ENCODE measurements at regions not wholly inside any gene's neighbourhood (a gene's known extent, or its start where the extent isn't known, plus 50 kb on each side); places are given as distances from the start of the nearest gene placed in this dataset.
"Not testable (repeated sequence)": the region's sequence is repeated elsewhere in the genome, so short reads cannot be mapped to it uniquely, and the experiment has no call there.

GRCh38 chr13:33659894-33660293 lies 158.1 kb upstream of the RFC3 start:
- no peak for DNase-seq (ENCODE audit: low read depth)

- DNase-seq (ENCODE audit: low read depth), result no peak
Observed at GRCh38 chr13:33662392-33662791, 155.6 kb upstream of the RFC3 start.

- DNase-seq (ENCODE audit: low read depth), result no peak
Observed at GRCh38 chr13:33665626-33666175, 152.2 kb upstream of the RFC3 start.

- no peak for DNase-seq (ENCODE audit: low read depth)
Observed at GRCh38 chr13:33671560-33671959, 146.4 kb upstream of the RFC3 start.

GRCh38 chr13:33672022-33672421 lies 145.9 kb upstream of the RFC3 start:
- not testable (repeated sequence) for DNase-seq (ENCODE audit: low read depth)

- DNase-seq (ENCODE audit: low read depth), result no peak
Observed at GRCh38 chr13:33676045-33676989, 141.6 kb upstream of the RFC3 start.

GRCh38 chr13:33677215-33677614 lies 140.7 kb upstream of the RFC3 start:
- no peak for DNase-seq (ENCODE audit: low read depth)

GRCh38 chr13:33678084-33678483 lies 139.9 kb upstream of the RFC3 start:
- DNase-seq (ENCODE audit: low read depth), result no peak

- peak; percentile 24 for DNase-seq (ENCODE audit: low read depth)
Observed at GRCh38 chr13:33678906-33679657, 138.9 kb upstream of the RFC3 start.

- DNase-seq (ENCODE audit: low read depth), result no peak
Observed at GRCh38 chr13:33679658-33680012, 138.3 kb upstream of the RFC3 start.

- DNase-seq (ENCODE audit: low read depth), result no peak
Observed at GRCh38 chr13:33682020-33682564, 135.9 kb upstream of the RFC3 start.

GRCh38 chr13:33682646-33683045 lies 135.3 kb upstream of the RFC3 start:
- not testable (repeated sequence) for DNase-seq (ENCODE audit: low read depth)

GRCh38 chr13:33683376-33683775 lies 134.6 kb upstream of the RFC3 start:
- no peak for DNase-seq (ENCODE audit: low read depth)

GRCh38 chr13:33684874-33685273 lies 133.1 kb upstream of the RFC3 start:
- no peak for DNase-seq (ENCODE audit: low read depth)

GRCh38 chr13:33686772-33687480 lies 131.0 kb upstream of the RFC3 start:
- DNase-seq (ENCODE audit: low read depth), result no peak

GRCh38 chr13:33690354-33690753 lies 127.6 kb upstream of the RFC3 start:
- DNase-seq (ENCODE audit: low read depth), result no peak

- DNase-seq (ENCODE audit: low read depth), result no peak
Observed at GRCh38 chr13:33691980-33692379, 126.0 kb upstream of the RFC3 start.

GRCh38 chr13:33692531-33692930 lies 125.4 kb upstream of the RFC3 start:
- no peak for DNase-seq (ENCODE audit: low read depth)

GRCh38 chr13:33694546-33694945 lies 123.4 kb upstream of the RFC3 start:
- DNase-seq (ENCODE audit: low read depth), result no peak

GRCh38 chr13:33696530-33696929 lies 121.4 kb upstream of the RFC3 start:
- no peak for DNase-seq (ENCODE audit: low read depth)

GRCh38 chr13:33697926-33698325 lies 120.0 kb upstream of the RFC3 start:
- DNase-seq (ENCODE audit: low read depth), result no peak

GRCh38 chr13:33707449-33707848 lies 110.5 kb upstream of the RFC3 start:
- DNase-seq (ENCODE audit: low read depth), result no peak

Measured in activated T-helper 1 cell treated with Interleukin-2 at 50 U/mL for 16 hours (primary cell).